H1 (cell line): ENCODE measurements at regions not wholly inside any gene's neighbourhood (a gene's known extent, or its start where the extent isn't known, plus 50 kb on each side); places are given as distances from the start of the nearest gene placed in this dataset.
A peak's percentile ranks its signal among the peaks of the same experiment; 100 is the strongest.

Experiments
- CTCF ChIA-PET: fragments of 300-600 bp; sonication (Branson Sonifier 250); formaldehyde crosslinking; loops from one replicate; lab custom pipeline; 2021; ENCODE audit not compliant: partially characterized antibody; lab: Charles Lee
- POLR2A ChIA-PET: fragments of 300-600 bp; sonication (Branson Sonifier 250); formaldehyde crosslinking; loops from one replicate; lab custom pipeline; 2021; ENCODE audit warnings: inconsistent platforms; ENCODE audit not compliant: partially characterized antibody; lab: Charles Lee
- DNase-seq, 2 experiments: peaks; one replicate each; pipeline versions ENCODE4 v3.0.0 to v3.0.0-alpha.2; 2010 to 2022; ENCODE audit warnings: low spot score in 2 of 2, low read depth in 1 of 2, mixed read lengths in 1 of 2
- FAIRE-seq: peaks from 2 replicates; lab custom pipeline; 2011; peaks lifted over from hg19 to GRCh38; lab: Jason Lieb, UNC
- H2AFZ ChIP-seq: 2 replicates; pipeline ENCODE4 v1.8.1; 2012; ENCODE audit warnings: low read length, inconsistent platforms
- H2AK5ac ChIP-seq: 2 replicates; pipeline ENCODE4 v1.6.1; 2013; ENCODE audit warnings: low read depth, low read length
- H2BK120ac ChIP-seq: replicated peaks from 2 replicates; pipeline ENCODE3; 2013; ENCODE audit warnings: low read depth, low read length, inconsistent platforms
- H2BK12ac ChIP-seq: 2 replicates; pipeline ENCODE4 v1.6.1; 2013; ENCODE audit warnings: low read depth, low read length
- H2BK15ac ChIP-seq: 2 replicates; pipeline ENCODE4 v1.6.1; 2013; ENCODE audit warnings: low read length
- H2BK20ac ChIP-seq: 2 replicates; pipeline ENCODE4 v1.6.1; 2013; ENCODE audit warnings: low read length
- H2BK5ac ChIP-seq: 2 replicates; pipeline ENCODE4 v1.6.1; 2013; ENCODE audit warnings: low read depth, low read length
- H3K14ac ChIP-seq: 2 replicates; pipeline ENCODE4 v1.6.1; 2013; ENCODE audit warnings: inconsistent platforms; ENCODE audit not compliant: insufficient read length
- H3K18ac ChIP-seq: 2 replicates; pipeline ENCODE4 v1.6.1; 2013; ENCODE audit warnings: low read length; ENCODE audit errors: extremely low read depth
- H3K23ac ChIP-seq: 2 replicates; pipeline ENCODE4 v1.6.1; 2013; ENCODE audit warnings: inconsistent platforms; ENCODE audit not compliant: insufficient read length
- H3K23me2 ChIP-seq: 2 replicates; pipeline ENCODE4 v1.6.1; 2013; ENCODE audit warnings: low read depth, low read length
- H3K27ac ChIP-seq: 2 replicates; pipeline ENCODE4 v1.6.1; 2011; ENCODE audit warnings: low read depth, low read length, inconsistent platforms
- H3K27me3 ChIP-seq, 4 experiments: replicated peaks in 1 of 4; 1 replicate in 1 of 4; 2 replicates in 3 of 4; pipeline versions ENCODE4 v1.6.1 to v1.8.1; 2011 to 2013; ENCODE audit warnings: low read length in 3 of 4, mild to moderate bottlenecking in 3 of 4, inconsistent platforms in 2 of 4, mixed read lengths in 2 of 4, moderate library complexity in 1 of 4; ENCODE audit not compliant: control insufficient read depth in 3 of 4, insufficient read depth in 3 of 4; ENCODE audit errors: extremely low read depth in 1 of 4
- H3K36me3 ChIP-seq, 4 experiments: 2 replicates each; pipeline versions ENCODE4 v1.6.1 to v1.8.1; 2011 to 2013; ENCODE audit warnings: mild to moderate bottlenecking in 4 of 4, low read length in 3 of 4, moderate library complexity in 2 of 4, control low read depth in 1 of 4, inconsistent platforms in 1 of 4; ENCODE audit not compliant: insufficient read depth in 4 of 4, control insufficient read depth in 2 of 4
- H3K4ac ChIP-seq: replicated peaks from 2 replicates; pipeline ENCODE3; 2013; ENCODE audit warnings: low read length, low read depth, mixed read lengths, inconsistent platforms; ENCODE audit not compliant: insufficient read length
- H3K4me1 ChIP-seq, 4 experiments: replicated peaks in 1 of 4; 1 replicate in 1 of 4; 2 replicates in 3 of 4; pipeline versions ENCODE4 v1.6.1 to v1.8.1; 2011 to 2013; ENCODE audit warnings: low read length in 3 of 4, inconsistent platforms in 2 of 4, mixed read lengths in 1 of 4; ENCODE audit not compliant: insufficient read depth in 4 of 4, control insufficient read depth in 3 of 4
- H3K4me2 ChIP-seq, 2 experiments: 2 replicates each; pipeline versions ENCODE4 v1.6.1 to v1.8.1; 2011 to 2013; ENCODE audit warnings: low read depth in 2 of 2, low read length in 2 of 2, control low read depth in 1 of 2, inconsistent platforms in 1 of 2, mild to moderate bottlenecking in 1 of 2; ENCODE audit not compliant: insufficient read depth in 1 of 2
- H3K4me3 ChIP-seq, 4 experiments: fragments of 200-600, 300-600 bp in 1 of 4; sonication (generic), shearing (Covaris generic), sonication (Bioruptor Twin) in 1 of 4; 2 replicates each; pipeline versions ENCODE4 v1.5.1 to v1.8.1; 2011 to 2016; ENCODE audit warnings: low read length in 4 of 4, low read depth in 3 of 4, control low read depth in 2 of 4, inconsistent platforms in 2 of 4, mild to moderate bottlenecking in 2 of 4, mixed read lengths in 1 of 4, moderate library complexity in 1 of 4; ENCODE audit not compliant: insufficient read depth in 2 of 4; ENCODE audit errors: extremely low read depth in 1 of 4
- H3K56ac ChIP-seq: replicated peaks from 2 replicates; pipeline ENCODE3; 2013; ENCODE audit warnings: low read depth, mild to moderate bottlenecking, mixed read lengths, low read length, inconsistent platforms; ENCODE audit not compliant: insufficient read length
- H3K79me1 ChIP-seq: 2 replicates; pipeline ENCODE4 v1.6.1; 2013; ENCODE audit warnings: low read depth, low read length, control low read depth
- H3K79me2 ChIP-seq, 2 experiments: 2 replicates each; pipeline versions ENCODE4 v1.6.1 to v1.8.1; 2012 to 2013; ENCODE audit warnings: low read length in 2 of 2, mild to moderate bottlenecking in 2 of 2, inconsistent platforms in 1 of 2; ENCODE audit not compliant: insufficient read depth in 2 of 2, control insufficient read depth in 1 of 2
- H3K9ac ChIP-seq, 4 experiments: replicated peaks in 1 of 4; 1 replicate in 1 of 4; 2 replicates in 3 of 4; pipeline versions ENCODE4 v1.6.1 to v1.8.1; 2011 to 2013; ENCODE audit warnings: low read depth in 3 of 4, low read length in 3 of 4, control low read depth in 2 of 4, mild to moderate bottlenecking in 2 of 4, moderate library complexity in 2 of 4, inconsistent platforms in 1 of 4; ENCODE audit errors: extremely low read depth in 1 of 4
- H3K9me3 ChIP-seq, 2 experiments: 2 replicates each; pipeline versions ENCODE4 v1.6.1 to v1.8.1; 2012 to 2013; ENCODE audit warnings: mild to moderate bottlenecking in 2 of 2, moderate library complexity in 2 of 2, control low read depth in 1 of 2, inconsistent platforms in 1 of 2, low read depth in 1 of 2, low read length in 1 of 2, mixed read lengths in 1 of 2; ENCODE audit not compliant: insufficient read depth in 2 of 2
- H4K20me1 ChIP-seq, 2 experiments: replicated peaks in 1 of 2; 2 replicates each; pipeline versions ENCODE3 to v1.8.1; 2011 to 2013; ENCODE audit warnings: inconsistent platforms in 2 of 2, low read length in 2 of 2, mild to moderate bottlenecking in 1 of 2; ENCODE audit not compliant: insufficient read depth in 2 of 2, control insufficient read depth in 1 of 2
- H4K5ac ChIP-seq: 2 replicates; pipeline ENCODE4 v1.6.1; 2013; ENCODE audit warnings: low read length, low read depth, mixed read lengths, inconsistent platforms; ENCODE audit not compliant: insufficient read length
- H4K8ac ChIP-seq: 2 replicates; pipeline ENCODE4 v1.8.0; 2013; ENCODE audit warnings: mild to moderate bottlenecking, moderate library complexity, low read length, inconsistent platforms; ENCODE audit not compliant: insufficient read depth; ENCODE audit errors: extremely low read depth
- H4K91ac ChIP-seq: replicated peaks from 2 replicates; pipeline ENCODE3; 2013; ENCODE audit warnings: low read length, mixed read lengths, inconsistent platforms; ENCODE audit not compliant: insufficient read length
- CBX8 ChIP-seq: fragments of 300-800, 300-1000 bp; sonication (generic); IDR thresholded peaks from 2 replicates; pipeline ENCODE4 v1.7.1; 2016; ENCODE audit warnings: low read depth, low read length, borderline replicate concordance
- CTBP2 ChIP-seq: IDR thresholded peaks from 2 replicates; pipeline ENCODE4 v1.7.0; 2011; ENCODE audit warnings: borderline replicate concordance, mild to moderate bottlenecking, moderate library complexity, mixed read lengths, low read length; ENCODE audit not compliant: insufficient read depth, insufficient read length
- EGR1 ChIP-seq: IDR thresholded peaks from 2 replicates; pipeline ENCODE4 v1.6.1; 2011; ENCODE audit warnings: low read depth, low read length, borderline replicate concordance
- NANOG ChIP-seq: IDR thresholded peaks from 2 replicates; pipeline ENCODE4 v1.6.1; 2011; ENCODE audit warnings: low read length, low read depth, mild to moderate bottlenecking, inconsistent platforms; ENCODE audit not compliant: insufficient read depth, poor library complexity, severe bottlenecking
- POLR2A ChIP-seq, 2 experiments: IDR thresholded peaks; 1 replicate in 1 of 2; 2 replicates in 1 of 2; pipeline ENCODE4 v1.6.1; 2011; ENCODE audit warnings: low read depth in 2 of 2, low read length in 2 of 2, mild to moderate bottlenecking in 2 of 2; ENCODE audit errors: control extremely low read depth in 1 of 2
- POU5F1 ChIP-seq: IDR thresholded peaks from 2 replicates; pipeline ENCODE4 v1.6.1; 2011; ENCODE audit warnings: low read depth, mild to moderate bottlenecking, low read length, moderate library complexity
- RBBP5 ChIP-seq: IDR thresholded peaks from 2 replicates; pipeline ENCODE4 v1.7.1; 2012; ENCODE audit warnings: low read depth, mild to moderate bottlenecking, inconsistent platforms, low read length, moderate library complexity, borderline replicate concordance
- SP4 ChIP-seq: IDR thresholded peaks from 2 replicates; pipeline ENCODE4 v1.6.1; 2012; ENCODE audit warnings: low read length, inconsistent platforms
- WGBS, 2 experiments: shearing (Covaris generic) in 1 of 2; methylation state at CpG; one replicate each; pipeline versions ENCODE4 v1.1.6 to v1.1.7; 2013 to 2015; ENCODE audit warnings: low lambda C conversion rate in 2 of 2, mixed read lengths in 2 of 2, inconsistent platforms in 1 of 2, low coverage in 1 of 2, missing lambda C conversion rate in 1 of 2; ENCODE audit not compliant: insufficient replicate concordance in 2 of 2, insufficient coverage in 1 of 2, insufficient read length in 1 of 2; ENCODE audit errors: extremely low coverage in 1 of 2, missing lambda C conversion rate in 1 of 2; 5-methylcytosine and 5-hydroxymethylcytosine counted together
- TF ChIP-seq, protein P1 (sequence below): IDR thresholded peaks from 2 replicates; pipeline ENCODE4 v1.6.1; 2011; ENCODE audit warnings: low read length, improper control_type of control experiment
- TF ChIP-seq, protein P2 (sequence below): IDR thresholded peaks from 2 replicates; pipeline ENCODE4 v1.6.1; 2012; ENCODE audit warnings: inconsistent platforms

DNA sequence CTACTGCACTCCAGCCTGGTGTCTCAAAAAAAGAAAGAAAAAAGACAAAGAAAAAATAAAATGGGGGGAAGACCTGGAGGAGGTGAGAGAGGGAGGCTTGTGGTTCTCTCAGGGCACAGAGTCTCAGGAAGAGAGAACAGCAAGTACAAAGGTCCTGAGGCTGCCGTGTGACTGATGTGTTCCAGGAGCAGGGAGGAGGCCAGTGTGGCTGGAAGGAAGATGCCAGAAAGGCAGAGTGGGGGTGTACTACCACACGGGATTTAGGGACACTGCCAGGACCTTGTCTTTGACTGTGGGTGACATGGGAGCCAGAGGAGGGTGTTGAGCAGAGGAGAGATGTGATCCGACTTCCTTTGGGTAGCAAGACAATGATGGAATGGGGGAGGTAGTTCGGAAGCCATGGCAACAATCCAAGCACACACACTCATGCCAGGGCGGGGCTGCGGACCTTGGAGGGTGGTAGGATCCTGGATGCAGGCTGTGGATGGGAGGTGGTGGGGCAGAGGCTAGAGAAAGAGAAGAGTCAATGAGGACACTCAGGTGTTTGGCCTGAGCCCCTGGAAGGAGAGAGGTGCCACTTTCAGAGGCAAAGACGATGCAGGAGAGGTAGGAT, 136.4 kb upstream of the PTPN1 start:
- POLR2A ChIA-PET = interaction anchor here (0.7 kb wide), 1 partner anchor 182 kb away, joined by 3 read pairs; no protein-coding TSS in a partner anchor
- TF ChIP-seq, protein P1, sequence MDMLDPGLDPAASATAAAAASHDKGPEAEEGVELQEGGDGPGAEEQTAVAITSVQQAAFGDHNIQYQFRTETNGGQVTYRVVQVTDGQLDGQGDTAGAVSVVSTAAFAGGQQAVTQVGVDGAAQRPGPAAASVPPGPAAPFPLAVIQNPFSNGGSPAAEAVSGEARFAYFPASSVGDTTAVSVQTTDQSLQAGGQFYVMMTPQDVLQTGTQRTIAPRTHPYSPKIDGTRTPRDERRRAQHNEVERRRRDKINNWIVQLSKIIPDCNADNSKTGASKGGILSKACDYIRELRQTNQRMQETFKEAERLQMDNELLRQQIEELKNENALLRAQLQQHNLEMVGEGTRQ = no peak
- TF ChIP-seq POU5F1 (no peak), SP4 (no peak), CTBP2 (no peak), RBBP5 (no peak), POLR2A (IDR thresholded peaks at IDR 0.05; ENCODE audit: control extremely low read depth in 1 of 2, low read depth in 2 of 2, low read length in 2 of 2) (no peak), CBX8 (no peak), EGR1 (no peak), NANOG (no peak)
- TF ChIP-seq, protein P2, sequence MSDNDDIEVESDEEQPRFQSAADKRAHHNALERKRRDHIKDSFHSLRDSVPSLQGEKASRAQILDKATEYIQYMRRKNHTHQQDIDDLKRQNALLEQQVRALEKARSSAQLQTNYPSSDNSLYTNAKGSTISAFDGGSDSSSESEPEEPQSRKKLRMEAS = no peak

More for the DNA sequence above, 136.4 kb upstream of the PTPN1 start:
- Histone ChIP-seq H3K4me3 (no peak overlapping the region), H3K23me2 (no peaks in the 10 kb centered on the region), H3K14ac (no peak overlapping the region), H2AFZ (no peak overlapping the region), H3K23ac (no peak overlapping the region), H4K91ac (peak overlapping the region; percentile 30), H4K8ac (no peak overlapping the region; the same call in 1 of the 2 replicates), H3K4ac (no peak overlapping the region), H3K27me3 (no peaks in the 10 kb centered on the region), H4K20me1 (no peaks in the 10 kb centered on the region), H2BK20ac (no peak overlapping the region), H2BK12ac (peak overlapping the region; percentile 9; the same call in 1 of the 2 replicates), H2BK5ac (no peak overlapping the region), H2AK5ac (no peak overlapping the region), H3K9me3 (no peaks in the 10 kb centered on the region), H3K36me3 (no peaks in the 10 kb centered on the region; a peak in 1 of 8 replicates), H2BK120ac (no peak overlapping the region), H3K79me1 (no peaks in the 10 kb centered on the region), H3K56ac (no peak overlapping the region), H4K5ac (no peak overlapping the region), H3K79me2 (no peaks in the 10 kb centered on the region), H2BK15ac (0 out of 2 replicates have a peak overlapping the region, but pooled peaks have one; percentile 53), H3K27ac (no peak overlapping the region), H3K18ac (no peak overlapping the region), H3K9ac (no peak overlapping the region), H3K4me1 (peaks cover 0 to 3% (median 0%) of the 10 kb centered on the region in 4 experiments; a peak in 2 of 7 replicates), H3K4me2 (no peak overlapping the region)
- WGBS, 2 experiments = 93% methylated on average over 7 of the region's 7 CpGs; no CpG with 5 or more reads in 1 of the 2 experiments
- CTCF ChIA-PET = no interaction called here
- DNase-seq = no peak
- FAIRE-seq = no peak
